ENCODE measurements at regions not wholly inside any gene's neighbourhood (a gene's known extent, or its start where the extent isn't known, plus 50 kb on each side); places are given as distances from the start of the nearest gene placed in this dataset.

DNA sequence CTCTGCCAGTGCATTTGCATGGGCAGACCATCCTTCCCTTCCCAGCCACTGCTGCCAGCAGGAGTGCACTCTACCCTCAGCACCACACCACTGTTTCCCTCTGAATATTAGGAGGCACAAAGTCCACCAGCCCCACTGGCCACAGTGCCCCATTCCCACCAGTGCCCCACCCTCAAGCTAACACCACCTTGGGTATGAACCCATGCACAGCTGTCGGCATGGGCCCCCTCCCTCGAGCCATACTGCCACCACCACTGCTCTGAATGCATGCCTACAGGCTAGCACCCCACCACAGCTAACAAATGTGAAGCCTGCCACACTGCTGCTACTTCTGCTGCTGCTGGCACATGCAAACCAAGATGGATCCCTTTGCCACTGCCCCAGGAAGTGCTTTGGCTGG is 810.4 kb downstream of the TRAM1L1 start:
- H2BK120ac ChIP-seq (ENCODE audit: low read depth, low read length): no peak overlapping the region
- H3K9ac ChIP-seq (ENCODE audit: low read depth, low read length): no peak overlapping the region
- H3K27ac ChIP-seq (ENCODE audit: insufficient read depth, low read length): no peak overlapping the region
- ChIA-PET CTCF (no interaction called here), POLR2A (ENCODE audit: unreplicated experiment) (no interaction called here)
- H4K8ac ChIP-seq (ENCODE audit: low read depth in 2 of 2, low read length in 2 of 2): no peak overlapping the region
- no peaks in the 10 kb centered on the region for H3K4me1 ChIP-seq (ENCODE audit: control insufficient read depth, insufficient read depth, low read length)
- no peak overlapping the region for H2AFZ ChIP-seq (replicated peaks; ENCODE audit: low read length, poor library complexity)
- no peak overlapping the region for H3K14ac ChIP-seq (replicated peaks; ENCODE audit: low read depth, low read length)
- H3K4me3 ChIP-seq (ENCODE audit: insufficient read depth, low read depth, low read length): no peak overlapping the region
- H2BK15ac ChIP-seq (ENCODE audit: low read depth, low read length): no peak overlapping the region
- H3K4ac ChIP-seq (ENCODE audit: low read depth, low read length): no peak overlapping the region
- intact Hi-C loops (cut with micrococcal nuclease): no loop called here
- H3K23ac ChIP-seq (ENCODE audit: low read depth, low read length): no peak overlapping the region
- peaks cover 14% of the 10 kb centered on the region for H3K9me3 ChIP-seq (ENCODE audit: control insufficient read depth, insufficient read depth, low read length)
- H3K56ac ChIP-seq (ENCODE audit: extremely low read depth, insufficient read depth, low read length): no peak overlapping the region
- no TSS peak for BruUV-seq (replicated peaks)
- no peak overlapping the region for H2BK5ac ChIP-seq (ENCODE audit: low read depth, low read length, poor library complexity, severe bottlenecking)
- H3K27me3 ChIP-seq (ENCODE audit: control insufficient read depth, insufficient read depth, low read length): no peaks in the 10 kb centered on the region
- in situ Hi-C loops (cut with MboI; ENCODE audit: low sequenced_read_pairs): no loop called here
- H2BK20ac ChIP-seq (ENCODE audit: low read depth, low read length): no peak overlapping the region
- no peaks in the 10 kb centered on the region for H3K9me1 ChIP-seq (ENCODE audit: insufficient read depth, low read length)
- H4K20me1 ChIP-seq (ENCODE audit: insufficient read depth, low read length): no peaks in the 10 kb centered on the region
- no peaks in the 10 kb centered on the region for H3K79me1 ChIP-seq (ENCODE audit: low read depth in 1 of 2, low read length in 2 of 2)
- DNase-seq (no peak), ATAC-seq (ENCODE audit: low read depth) (no peak)
- H2AK9ac ChIP-seq (replicated peaks; ENCODE audit: low read depth, low read length, poor library complexity): no peak overlapping the region
- WGBS, 2 experiments (ENCODE audit: extremely low coverage in 2 of 2, insufficient read length in 1 of 2): no CpG with 5 or more reads among the region's 2 CpGs
- H4K91ac ChIP-seq (ENCODE audit: insufficient read depth, low read depth, low read length): no peak overlapping the region
- H4K5ac ChIP-seq (ENCODE audit: low read depth, low read length): no peak overlapping the region
- H3K18ac ChIP-seq (ENCODE audit: low read depth, low read length): no peak overlapping the region
- H3K36me3 ChIP-seq (ENCODE audit: control insufficient read depth, insufficient read depth, low read length): no peaks in the 10 kb centered on the region
- H2AK5ac ChIP-seq (ENCODE audit: low read depth, low read length): no peak overlapping the region
- TF ChIP-seq RFX5 (IDR thresholded peaks at IDR 0.05; ENCODE audit: low read depth, low read length) (no peak), FOS (IDR thresholded peaks at IDR 0.05; ENCODE audit: low read depth, low read length) (no peak)
- no peak overlapping the region for H3K4me2 ChIP-seq (ENCODE audit: low read depth, low read length)
- dilution Hi-C loops (cut with HindIII; ENCODE audit: low sequenced_read_pairs, unreplicated experiment): no loop called here

Data from IMR-90 (cell line).